Neural progenitor cell (in vitro differentiated cells): ENCODE measurements at regions not wholly inside any gene's neighbourhood (a gene's known extent, or its start where the extent isn't known, plus 50 kb on each side); places are given as distances from the start of the nearest gene placed in this dataset.

Source experiments
- CTCF ChIP-seq: fragments of 200-600 bp; sonication (generic); IDR thresholded peaks from 2 replicates; pipeline ENCODE4 v1.5.1; 2017; ENCODE audit warnings: antibody characterized with exemption, mild to moderate bottlenecking
- EZH2 ChIP-seq: fragments of 200-600 bp; sonication (generic); IDR thresholded peaks from 2 replicates; pipeline ENCODE4 v1.6.1; 2017; ENCODE audit warnings: antibody characterized with exemption, mild to moderate bottlenecking, moderate library complexity
- EZH2phosphoT487 ChIP-seq: fragments of 200-600 bp; sonication (generic); IDR thresholded peaks from 2 replicates; pipeline ENCODE4 v1.6.1; 2017; ENCODE audit warnings: antibody characterized with exemption

- TF ChIP-seq CTCF (no peak), EZH2 (no peak), EZH2phosphoT487 (no peak)
Observed at GRCh38 chr4:57442241-57442640, 332.1 kb upstream of the IGFBP7 start.
